GM19025 (cell line): ENCODE measurements at regions not wholly inside any gene's neighbourhood (a gene's known extent, or its start where the extent isn't known, plus 50 kb on each side); places are given as distances from the start of the nearest gene placed in this dataset.
"Not testable (repeated sequence)": the region's sequence is repeated elsewhere in the genome, so short reads cannot be mapped to it uniquely, and the experiment has no call there.

Source experiments
- ATAC-seq: cut with Tn5 transposase; IDR thresholded peaks from one replicate; pipeline ENCODE4 v1.9.1; 2021; ENCODE audit warnings: mild to moderate bottlenecking, low read depth, moderate library complexity; ENCODE audit not compliant: unreplicated experiment

DNA sequence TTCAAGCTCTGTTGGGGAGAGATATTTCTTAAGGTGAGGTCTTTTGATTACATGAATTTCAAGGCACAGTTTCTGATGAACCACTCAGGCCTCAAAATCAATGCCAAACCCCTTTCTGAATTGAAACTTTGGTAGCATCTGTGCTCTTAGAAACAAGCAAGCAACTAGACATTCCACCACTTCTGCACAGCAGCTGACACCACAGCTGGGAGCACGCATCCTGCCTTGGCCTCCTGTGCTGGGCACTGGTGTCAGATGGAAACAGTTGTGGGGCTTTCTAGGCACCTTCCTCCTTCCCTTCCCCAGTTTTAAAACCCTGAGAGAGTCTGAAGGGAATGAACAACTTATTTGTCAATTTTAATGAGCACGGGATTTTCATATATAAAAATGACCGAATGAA, 360.2 kb downstream of the ADGRL2 start:
- no peak for ATAC-seq

DNA sequence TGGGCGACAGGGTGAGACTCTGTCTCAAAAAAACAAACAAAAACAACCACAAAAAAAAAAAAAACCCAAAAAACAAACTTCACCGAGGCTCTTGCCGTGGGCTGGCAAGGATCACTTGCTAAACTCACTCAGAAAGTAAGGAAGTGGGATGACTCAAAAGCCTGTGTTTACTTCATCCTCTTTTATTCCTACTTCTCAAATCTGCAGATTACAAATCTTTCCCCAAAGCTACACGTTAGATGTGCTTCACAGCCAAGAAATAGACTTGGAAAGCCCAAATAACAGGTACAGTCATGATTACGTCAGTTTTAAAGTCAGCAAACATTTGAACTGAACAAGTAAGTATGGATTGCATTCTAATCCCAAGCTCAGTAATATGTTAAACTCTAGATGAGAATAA, 359.3 kb downstream of the ADGRL2 start:
- no peak for ATAC-seq

DNA sequence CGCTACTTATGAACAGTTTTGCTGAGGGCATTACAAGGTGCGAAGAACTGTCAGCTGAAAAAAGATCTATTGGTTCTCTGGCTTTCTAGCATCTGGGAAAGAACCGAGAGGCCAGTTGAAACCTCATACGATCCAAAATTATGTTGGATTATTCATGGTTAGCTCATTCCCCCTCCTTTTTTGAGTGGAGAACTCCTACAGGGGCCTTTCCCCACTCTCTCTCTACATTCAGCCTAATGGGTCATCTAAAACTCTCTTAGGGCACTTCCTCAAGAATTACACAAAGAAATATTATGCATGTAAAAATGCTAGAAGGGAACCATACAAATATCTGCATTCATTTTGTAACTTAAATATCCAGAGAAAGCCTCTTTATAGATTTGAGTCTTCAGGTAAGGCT, 358.2 kb downstream of the ADGRL2 start:
- no peak for ATAC-seq

DNA sequence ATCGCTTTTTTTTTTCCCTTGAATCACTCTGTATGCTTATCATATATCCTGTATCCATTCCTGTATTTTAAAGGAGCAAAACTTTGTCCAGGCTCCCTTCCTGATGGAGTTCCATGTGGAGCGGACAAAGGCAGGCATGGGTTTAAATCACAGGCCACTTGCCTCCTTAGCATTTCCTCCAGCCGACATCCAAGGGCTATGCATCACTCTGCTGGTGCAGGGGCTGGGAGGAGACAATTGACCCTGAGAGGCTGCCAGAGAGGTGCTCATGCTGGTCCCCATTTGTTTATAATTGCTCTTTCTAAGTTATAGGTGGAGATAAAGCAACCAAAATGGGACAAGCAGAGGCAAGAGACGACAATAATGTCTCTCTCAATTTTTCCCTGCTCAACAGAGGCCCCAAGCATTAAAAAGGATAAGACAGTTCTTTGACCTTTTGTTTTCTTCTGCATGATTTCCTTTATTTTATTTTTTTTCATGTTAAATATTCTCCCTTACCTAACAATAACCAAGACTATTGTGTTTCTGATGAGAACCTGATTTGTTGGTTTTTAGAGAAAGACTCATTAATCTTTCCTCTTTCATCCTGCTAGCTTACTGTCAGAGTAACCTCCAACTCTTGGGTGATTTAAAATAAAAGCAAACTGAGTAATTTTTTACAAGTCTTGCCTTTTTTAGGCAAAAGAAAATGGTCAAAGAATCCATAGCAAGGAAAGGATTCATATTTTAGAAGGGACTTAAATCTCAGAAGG, 353.7 kb downstream of the ADGRL2 start:
- no peak for ATAC-seq

DNA sequence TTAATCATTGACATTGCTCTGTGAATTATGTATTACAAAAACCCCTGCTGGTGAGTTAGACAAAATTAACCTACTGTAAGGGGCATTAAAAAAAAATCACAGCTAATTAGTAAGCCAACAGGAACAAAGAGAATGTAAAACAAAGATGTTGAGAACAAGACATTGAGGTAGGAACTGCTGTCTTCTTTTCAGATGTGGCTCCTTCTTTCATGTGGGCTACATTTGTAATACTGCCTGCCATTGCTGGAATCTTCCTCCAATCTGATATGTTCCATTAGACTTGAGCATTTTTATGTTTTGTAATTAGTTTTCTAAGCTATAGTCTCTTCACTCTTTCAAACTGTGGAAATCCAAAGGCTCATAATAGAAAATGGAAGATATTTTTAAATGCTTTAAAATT, 353.0 kb downstream of the ADGRL2 start:
- no peak for ATAC-seq

DNA sequence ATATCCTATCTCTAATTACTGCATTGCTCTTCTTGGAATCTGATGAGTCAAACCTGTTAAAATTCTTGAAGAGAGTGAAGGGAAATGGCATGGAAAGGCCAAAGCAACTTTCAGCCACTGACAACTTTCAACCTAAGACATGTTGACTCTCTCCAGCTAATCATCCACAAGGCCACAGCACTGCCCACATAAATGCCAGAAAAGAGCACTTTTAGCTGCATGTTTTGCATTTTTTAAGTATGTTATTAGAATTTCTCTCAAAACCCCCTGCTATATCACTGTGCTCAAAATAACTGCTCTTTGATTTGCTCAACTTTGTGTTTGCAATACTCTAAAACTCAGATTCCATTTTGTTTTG, 352.5 kb downstream of the ADGRL2 start:
- ATAC-seq = peak; percentile 47

DNA sequence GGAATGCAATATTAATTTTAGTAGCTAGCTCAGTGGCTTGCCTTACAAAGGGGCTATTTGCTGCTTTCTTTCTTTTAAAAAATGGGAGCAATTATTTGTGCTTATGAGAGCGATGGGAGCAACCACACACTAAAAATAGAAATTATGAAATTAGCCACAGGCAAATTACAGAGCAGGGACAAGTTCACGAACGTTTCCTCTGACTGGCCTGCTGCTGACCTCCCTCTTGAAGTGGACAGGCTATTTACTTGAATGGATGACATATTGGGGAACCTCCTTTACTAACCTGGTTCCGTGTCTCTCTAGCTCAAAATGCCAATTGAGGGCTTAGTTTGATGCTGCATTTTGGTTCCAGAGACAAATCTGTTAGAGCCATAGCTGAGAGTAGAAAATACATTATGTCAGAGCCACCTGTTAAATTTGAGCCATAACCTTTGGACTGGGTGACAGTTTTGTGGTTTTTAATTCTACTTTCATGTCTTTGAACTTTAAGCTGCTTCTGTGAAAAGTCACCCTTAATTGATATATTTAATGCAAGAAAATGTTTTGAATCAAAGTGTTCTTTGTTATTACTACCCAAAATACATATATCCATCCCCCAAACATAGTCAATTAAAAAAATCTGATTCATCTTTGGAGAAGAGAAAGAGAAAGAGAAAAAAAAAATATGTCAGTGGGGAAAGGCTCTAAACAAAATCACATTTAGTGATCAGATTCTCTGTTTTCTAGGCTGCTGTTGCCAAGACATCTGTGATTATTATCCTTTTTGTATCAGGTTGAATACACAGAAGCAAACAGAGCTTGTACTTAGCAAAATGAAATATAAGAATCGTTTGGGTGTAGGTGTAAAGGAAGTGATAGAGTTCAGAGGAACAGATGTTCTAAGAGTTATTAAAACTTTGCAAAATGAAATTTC, 351.9 kb downstream of the ADGRL2 start:
- peak; percentile 64 for ATAC-seq

DNA sequence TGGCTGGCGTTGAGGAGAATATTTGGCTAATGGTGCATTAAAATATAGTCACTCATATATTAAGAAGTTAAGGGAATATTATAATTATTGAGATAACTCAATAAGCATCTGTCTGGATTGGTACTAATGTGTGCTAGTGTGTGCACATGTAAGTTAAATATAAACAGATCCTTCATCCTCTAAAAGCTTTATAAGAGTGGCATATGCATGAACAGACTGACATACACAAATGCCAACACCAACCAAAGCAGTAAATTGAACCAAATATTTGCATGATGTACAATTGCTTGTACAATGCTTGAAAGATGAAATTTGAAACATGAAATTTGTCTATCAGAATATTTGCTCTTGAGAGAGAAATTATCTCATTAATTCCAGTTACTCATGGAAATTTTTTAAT, 344.9 kb downstream of the ADGRL2 start:
- ATAC-seq = no peak

DNA sequence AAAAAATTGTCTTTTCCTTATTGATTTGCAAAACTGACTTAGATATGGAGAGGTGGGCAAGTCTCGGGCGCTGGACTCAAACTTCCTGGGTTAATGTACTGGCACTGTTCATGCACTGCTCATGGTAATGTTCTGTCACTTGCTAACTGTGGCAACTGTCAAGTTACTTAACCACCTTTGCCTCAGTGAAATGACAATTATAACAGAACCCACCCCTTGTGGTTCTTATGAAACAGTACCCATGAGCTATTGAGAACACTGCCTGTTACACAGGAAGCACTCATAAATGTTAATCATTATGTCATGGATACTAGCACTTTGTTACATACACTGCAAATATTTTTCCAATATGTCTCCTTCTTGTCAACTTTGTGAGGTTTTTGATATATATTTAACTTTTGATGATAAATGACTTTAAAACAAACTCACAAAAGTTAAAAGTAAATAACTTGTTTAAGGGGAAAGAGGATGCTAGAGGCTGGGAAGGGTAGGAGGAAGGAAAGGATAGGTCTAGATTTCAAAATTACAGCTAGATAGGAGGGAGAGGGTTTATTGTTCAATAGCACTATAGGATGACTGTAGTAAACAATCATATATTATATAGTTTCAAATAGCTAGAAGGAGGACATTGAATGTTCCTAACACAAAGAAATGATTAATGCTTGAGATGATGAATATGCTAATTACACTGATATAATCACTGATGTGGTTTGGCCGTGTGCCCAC, 342.5 kb downstream of the ADGRL2 start:
- ATAC-seq = no peak

DNA sequence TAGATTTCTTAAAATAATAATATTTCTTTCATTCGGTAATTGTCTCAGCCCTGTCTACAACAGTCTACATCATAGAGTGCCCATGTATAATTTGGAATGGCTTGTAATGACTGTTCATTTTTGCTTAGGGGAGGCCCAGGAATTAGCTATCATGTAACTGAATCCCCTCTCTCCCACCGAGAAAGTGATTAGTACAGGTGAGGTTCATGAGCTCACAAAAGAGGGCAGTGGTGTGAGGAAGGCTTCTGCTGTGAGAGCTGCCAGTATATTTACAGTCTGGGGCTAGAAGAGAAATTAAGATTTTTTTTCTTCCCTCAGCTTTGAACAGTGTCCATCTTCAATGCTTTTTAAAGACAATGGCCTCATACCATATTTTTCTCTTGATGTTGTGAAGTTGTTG, 340.7 kb downstream of the ADGRL2 start:
- no peak for ATAC-seq

DNA sequence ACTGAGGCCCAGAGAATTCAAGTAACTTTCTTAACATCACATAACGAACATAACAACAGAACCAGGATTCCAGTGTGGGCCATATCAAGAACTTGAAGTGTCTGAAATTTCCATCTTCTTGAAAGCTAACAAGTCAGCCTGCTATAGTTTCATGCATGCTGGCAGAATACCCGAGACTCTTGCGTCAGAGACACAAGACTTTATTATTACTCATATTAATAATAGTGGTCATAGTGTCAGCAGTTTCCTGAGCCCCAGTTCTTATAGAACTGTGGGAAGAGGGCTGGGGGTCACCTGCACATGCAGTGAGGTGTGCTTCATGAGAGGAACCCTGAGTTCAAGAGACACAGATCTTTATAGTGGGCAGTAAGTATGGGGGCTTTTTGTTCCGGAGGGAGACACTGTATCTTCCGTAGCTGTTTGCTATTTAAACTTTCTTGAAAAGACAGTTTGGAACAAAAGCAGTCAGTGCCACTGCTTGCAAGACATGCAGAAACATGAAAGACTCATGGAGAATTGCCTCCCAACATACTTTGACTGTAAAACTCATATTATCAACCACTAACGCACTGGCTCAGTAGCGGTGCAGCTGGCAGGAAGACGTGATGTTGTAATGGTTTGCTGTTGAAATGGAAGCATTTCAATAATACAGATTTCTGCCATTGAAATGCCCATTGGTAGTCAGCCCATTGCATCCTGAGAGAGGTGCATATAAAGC, 339.2 kb downstream of the ADGRL2 start:
- ATAC-seq = no peak

DNA sequence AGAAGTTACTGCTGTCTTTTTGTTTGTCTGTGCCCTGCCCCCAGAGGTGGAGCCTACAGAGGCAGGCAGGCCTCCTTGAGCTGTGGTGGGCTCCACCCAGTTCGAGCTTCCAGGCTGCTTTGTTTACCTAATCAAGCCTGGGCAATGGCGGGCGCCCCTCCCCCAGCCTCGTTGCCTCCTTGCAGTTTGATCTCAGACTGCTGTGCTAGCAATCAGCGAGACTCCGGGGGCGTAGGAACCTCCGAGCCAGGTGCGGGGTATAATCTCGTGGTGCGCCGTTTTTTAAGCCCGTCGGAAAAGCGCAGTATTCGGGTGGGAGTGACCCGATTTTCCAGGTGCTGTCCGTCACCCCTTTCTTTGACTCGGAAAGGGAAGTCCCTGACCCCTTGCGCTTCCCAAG, 335.6 kb downstream of the ADGRL2 start:
- ATAC-seq = not testable (repeated sequence)

DNA sequence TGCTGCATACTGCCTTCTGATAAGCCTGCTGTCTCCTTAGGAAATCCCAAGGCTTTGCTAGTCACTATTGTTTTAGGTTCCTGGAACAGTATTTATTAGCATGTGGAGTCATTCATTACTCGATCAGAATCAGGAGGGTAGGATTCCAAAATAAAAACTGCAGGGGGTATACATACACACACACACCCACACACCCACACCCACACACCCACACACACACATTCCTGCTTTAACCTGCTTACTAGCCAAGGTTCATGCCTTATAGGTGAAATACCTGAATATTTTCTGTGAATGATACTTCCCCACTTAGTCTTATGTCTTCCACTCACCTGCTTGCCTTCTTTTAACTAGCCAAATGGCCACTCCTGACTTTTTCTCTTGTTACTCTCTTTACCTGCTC, 325.1 kb downstream of the ADGRL2 start:
- ATAC-seq = no peak

DNA sequence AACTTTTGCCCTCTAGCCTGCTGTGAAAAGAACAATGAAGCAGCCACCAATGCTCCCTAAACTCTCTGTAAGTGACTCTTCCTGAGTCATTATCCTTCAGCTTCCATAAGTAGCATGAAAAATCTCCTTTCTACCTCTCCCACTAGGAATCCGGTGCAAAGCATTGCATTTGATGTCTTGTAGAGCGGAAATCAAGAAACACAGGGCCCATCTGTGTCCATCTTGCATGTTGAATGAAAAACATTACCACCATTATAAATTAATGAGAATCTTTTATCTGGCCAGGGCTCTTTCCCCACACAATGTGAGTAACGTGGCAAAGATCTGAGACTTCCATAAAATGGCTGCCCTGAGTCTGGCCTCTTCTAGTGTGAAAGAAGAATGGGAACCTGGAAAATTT, 324.4 kb downstream of the ADGRL2 start:
- no peak for ATAC-seq

DNA sequence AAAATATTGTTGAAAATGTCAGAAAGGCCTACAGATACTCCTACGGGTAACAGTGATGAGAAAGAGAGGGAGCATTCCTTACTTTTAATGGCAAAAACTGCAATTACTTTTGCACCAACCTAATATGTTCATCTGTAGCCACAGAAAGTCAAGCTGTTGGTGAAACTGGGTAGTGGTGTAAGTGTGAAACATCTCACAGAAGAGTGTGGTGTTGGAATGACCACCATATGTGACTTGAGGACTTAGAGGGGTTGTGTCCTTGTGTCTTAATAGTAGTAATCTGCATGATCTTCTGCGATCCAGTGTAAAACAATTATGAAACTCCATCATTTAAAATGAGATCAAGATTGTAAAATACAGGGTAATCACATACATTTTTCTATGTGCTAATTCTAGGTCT, 320.7 kb downstream of the ADGRL2 start:
- no peak for ATAC-seq

DNA sequence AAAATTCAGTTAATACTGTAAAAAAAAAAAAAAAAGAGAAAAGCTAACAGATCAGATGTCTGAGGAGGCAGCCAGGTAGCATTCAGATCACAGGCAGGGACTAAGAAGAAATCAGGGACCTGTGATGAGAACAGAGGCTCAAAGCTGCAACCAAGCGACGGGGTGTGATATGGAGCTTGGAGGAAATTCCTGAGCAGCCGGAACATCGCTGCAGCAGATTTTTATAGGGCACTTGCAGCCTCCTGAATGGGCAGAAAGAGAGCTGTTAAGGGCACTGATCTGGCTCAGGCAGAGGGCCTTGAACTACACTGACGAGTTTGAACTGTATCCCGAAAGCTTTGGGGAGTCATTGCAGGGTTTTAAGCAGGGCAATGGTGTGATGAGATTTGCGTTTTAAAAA, 315.4 kb downstream of the ADGRL2 start:
- no peak for ATAC-seq

DNA sequence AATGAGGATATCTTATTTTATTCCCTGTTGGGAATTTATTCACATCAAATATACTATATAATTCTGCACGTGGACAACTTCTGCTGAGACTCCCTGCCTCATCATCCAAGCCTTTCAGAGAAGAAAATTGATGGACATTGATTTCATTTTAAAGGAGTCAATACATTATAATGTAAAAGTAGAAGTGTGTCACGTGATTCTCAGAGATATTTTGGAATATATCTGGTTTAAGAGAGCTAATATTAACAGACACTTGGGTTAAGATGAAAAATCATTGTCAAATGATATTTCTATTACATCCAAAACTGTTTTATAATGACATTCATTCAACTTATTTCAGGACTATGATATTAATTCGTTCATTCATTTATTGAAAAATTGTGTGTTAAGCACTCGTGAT, 314.2 kb downstream of the ADGRL2 start:
- no peak for ATAC-seq

DNA sequence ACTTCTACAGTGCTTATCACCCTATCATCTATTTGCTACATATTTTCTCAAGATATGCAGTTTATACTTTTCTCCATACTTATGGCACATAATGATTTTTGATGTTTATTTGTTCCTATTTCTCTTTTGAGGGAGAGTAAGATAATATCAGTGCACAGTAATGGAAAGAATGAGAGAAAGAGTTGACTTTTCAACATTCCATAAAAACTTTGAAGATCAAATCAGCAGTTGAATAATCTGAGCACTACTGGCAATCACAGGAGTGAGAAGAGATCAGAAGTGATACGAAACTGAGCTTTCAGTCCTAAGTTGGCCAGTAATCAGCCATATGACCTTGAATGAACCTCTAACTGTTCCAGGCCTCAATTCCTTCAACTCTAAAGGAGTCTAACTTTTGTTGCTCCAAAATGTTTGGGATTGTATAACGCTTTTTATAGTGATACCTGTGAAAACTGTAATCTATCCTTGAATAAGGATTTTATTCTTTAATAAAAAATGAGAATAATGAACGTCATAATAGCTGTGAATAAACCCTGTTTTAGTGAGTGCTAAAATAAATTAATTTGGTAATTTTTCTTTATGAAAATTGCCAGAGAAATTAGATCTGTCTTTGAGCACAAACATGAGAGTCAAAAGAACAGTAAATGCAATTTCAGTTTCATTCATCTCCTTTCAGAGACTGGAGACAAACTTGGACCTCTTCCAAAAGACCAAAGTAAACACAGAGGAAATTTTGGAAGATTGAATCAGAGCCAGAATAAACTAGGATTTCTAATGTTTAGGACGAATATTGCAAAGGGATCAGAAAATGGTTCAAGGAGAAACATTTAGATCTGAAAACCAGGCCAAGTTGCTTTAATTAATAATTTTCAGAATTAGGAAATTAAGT, 309.9 kb downstream of the ADGRL2 start:
- no peak for ATAC-seq

DNA sequence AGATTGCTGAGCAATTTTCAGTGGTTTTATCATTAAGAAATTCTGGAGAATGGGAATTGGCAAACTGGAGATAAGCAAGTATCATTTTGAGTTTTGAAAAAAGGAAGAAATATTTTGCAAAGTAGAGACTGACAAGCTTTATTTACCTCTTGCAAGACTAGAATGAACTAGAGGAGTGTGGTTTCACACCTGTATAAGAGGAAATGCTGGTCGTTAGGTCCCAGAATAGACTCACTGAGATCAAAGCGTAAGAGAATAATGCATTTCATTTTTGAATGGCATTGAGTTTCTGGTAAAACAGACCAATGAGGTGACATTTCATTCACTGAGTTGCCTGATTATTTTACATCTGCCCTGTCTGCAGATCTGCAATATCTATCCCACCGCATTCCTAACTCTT, 308.1 kb downstream of the ADGRL2 start:
- peak; percentile 91 for ATAC-seq

DNA sequence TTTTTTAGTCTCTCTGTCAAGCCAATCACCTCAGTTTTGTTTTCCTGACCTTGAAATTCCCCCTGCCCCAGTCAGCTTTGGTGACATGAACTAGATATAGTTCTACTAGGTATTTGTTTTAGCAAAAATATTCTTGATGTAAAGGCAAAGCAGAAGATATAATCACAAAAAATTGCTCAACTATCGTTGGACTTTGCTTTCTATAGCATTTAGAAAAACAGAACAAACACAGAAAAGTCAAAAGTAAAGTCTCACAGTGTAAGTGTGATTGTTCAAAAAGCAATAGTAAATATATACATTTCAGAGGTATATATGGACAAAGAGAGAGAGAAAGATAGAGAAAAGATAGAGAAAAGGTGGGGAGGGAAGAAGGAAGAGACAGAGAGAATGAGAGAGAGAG, 305.9 kb downstream of the ADGRL2 start:
- ATAC-seq = no peak
